Body of pancreas (tissue), 4 donors: ENCODE measurements at regions not wholly inside any gene's neighbourhood (a gene's known extent, or its start where the extent isn't known, plus 50 kb on each side); places are given as distances from the start of the nearest gene placed in this dataset.

Experiments
- ATAC-seq: fragments of 150-250 bp; one replicate; pipeline ENCODE4 v1.9.1; 2016
- DNase-seq, 4 donors: peaks; one replicate each; pipeline ENCODE4 v3.0.0-alpha.2; 2019
- H3K27ac ChIP-seq, 4 donors: fragments of 200-600 bp; sonication (generic); 1 replicate in 3 of 4; 2 replicates in 1 of 4; pipeline versions ENCODE4 v1.5.1 to v1.6.1; 2016 to 2019; ENCODE audit warnings: mild to moderate bottlenecking in 1 of 4, mixed read lengths in 1 of 4, moderate library complexity in 1 of 4
- H3K27me3 ChIP-seq, 2 donors: fragments of 200-600 bp; sonication (generic); one replicate each; pipeline ENCODE4 v1.6.0; 2016; ENCODE audit warnings: mild to moderate bottlenecking in 1 of 2
- H3K36me3 ChIP-seq, 2 donors: fragments of 200-600 bp; sonication (generic); replicated peaks in 1 of 2; 2 replicates each; pipeline ENCODE4 v1.5.1; 2016; ENCODE audit warnings: low read depth in 2 of 2; ENCODE audit not compliant: insufficient read depth in 1 of 2
- H3K4me1 ChIP-seq: fragments of 200-600 bp; sonication (generic); one replicate; pipeline ENCODE4 v1.6.0; 2016
- H3K4me3 ChIP-seq, 2 donors: fragments of 200-600 bp; sonication (generic); 1 replicate in 1 of 2; 2 replicates in 1 of 2; pipeline ENCODE4 v1.5.1; 2016 to 2019
- H3K9me3 ChIP-seq, 3 donors: fragments of 200-600 bp; sonication (generic); 1 replicate in 2 of 3; 2 replicates in 1 of 3; pipeline ENCODE4 v1.5.1; 2016
- CTCF ChIP-seq, 7 experiments: fragments of 450-650 bp in 4 of 7; fragments of 200-600 bp in 3 of 7; sonication (generic) in 3 of 7; IDR thresholded peaks; one replicate each; pipeline ENCODE4 v1.5.1; 2016 to 2019; ENCODE audit warnings: antibody characterized with exemption in 7 of 7
- POLR2A ChIP-seq, 3 donors: fragments of 450-650 bp; IDR thresholded peaks; one replicate each; pipeline ENCODE4 v1.6.1; 2016; ENCODE audit warnings: antibody characterized with exemption in 3 of 3, mild to moderate bottlenecking in 2 of 3
- WGBS, 2 donors: methylation state at CpG; one replicate each; pipeline ENCODE4 v1.1.5; 2017; 5-methylcytosine and 5-hydroxymethylcytosine counted together
- intact Hi-C: fragments of 100-400 bp; cut with DNase I; formaldehyde crosslinking; loops from one replicate; pipeline ENCODE4 v1.15.1; 2023

DNA sequence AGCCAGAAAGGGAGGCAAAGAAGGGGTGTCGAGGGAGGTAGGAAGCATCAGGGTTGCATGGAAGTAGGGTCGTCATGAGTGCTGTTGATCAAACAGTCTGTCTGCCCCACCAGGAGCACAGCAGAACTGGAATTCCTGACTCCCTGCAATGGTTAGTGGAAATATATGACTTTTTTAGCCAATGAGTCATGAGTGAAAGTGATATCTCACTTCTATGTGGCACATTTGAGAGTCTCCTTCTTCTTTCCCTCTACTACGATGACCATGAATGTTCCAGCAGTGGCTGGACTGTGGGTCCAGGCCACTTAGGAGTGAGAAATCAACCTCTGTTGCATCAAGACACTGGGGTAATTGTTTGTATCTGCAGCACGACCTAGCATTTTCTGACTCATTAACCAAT, 199.5 kb downstream of the TTC32 start:
- H3K36me3 ChIP-seq = no peaks in the 10 kb centered on the region
- no peaks in the 10 kb centered on the region for H3K4me1 ChIP-seq
- WGBS, 2 donors = 38 to 60% methylated on average over 4 of the region's 4 CpGs
- intact Hi-C loops = no loop called here
- TF ChIP-seq CTCF (IDR thresholded peaks at IDR 0.05) (no peak), POLR2A (IDR thresholded peaks at IDR 0.05) (no peak)
- H3K4me3 ChIP-seq = no peak overlapping the region
- no peaks in the 10 kb centered on the region for H3K9me3 ChIP-seq
- ATAC-seq = no peak
- no peak overlapping the region for H3K27ac ChIP-seq
- H3K27me3 ChIP-seq = no peaks in the 10 kb centered on the region
- no peak for DNase-seq

GRCh38 chr2:19700861-19701585, 200.8 kb downstream of the TTC32 start:
- ATAC-seq (no peak), DNase-seq (no peak)
- H3K9me3 ChIP-seq = no peaks in the 10 kb centered on the region
- H3K27me3 ChIP-seq = no peaks in the 10 kb centered on the region
- TF ChIP-seq CTCF (IDR thresholded peaks at IDR 0.05) (no peak), POLR2A (IDR thresholded peaks at IDR 0.05) (no peak)
- no peaks in the 10 kb centered on the region for H3K36me3 ChIP-seq
- intact Hi-C loops = no loop called here
- H3K4me1 ChIP-seq = no peaks in the 10 kb centered on the region
- WGBS, 2 donors = 77 to 80% methylated on average over 9 to 10 of the region's 10 CpGs
- no peak overlapping the region for H3K4me3 ChIP-seq
- H3K27ac ChIP-seq = no peak overlapping the region

GRCh38 chr2:19697131-19697530, 204.7 kb downstream of the TTC32 start:
- Histone ChIP-seq H3K27ac (no peak overlapping the region), H3K27me3 (no peaks in the 10 kb centered on the region), H3K4me3 (no peak overlapping the region), H3K36me3 (no peaks in the 10 kb centered on the region), H3K4me1 (no peaks in the 10 kb centered on the region), H3K9me3 (no peaks in the 10 kb centered on the region)
- TF ChIP-seq POLR2A (IDR thresholded peaks at IDR 0.05) (no peak), CTCF (IDR thresholded peaks at IDR 0.05) (no peak)
- 57 to 70% methylated on average over 2 of the region's 2 CpGs for WGBS, 2 donors
- ATAC-seq (no peak), DNase-seq (no peak)
- intact Hi-C loops = no loop called here

- DNase-seq (no peak), ATAC-seq (no peak)
- no peaks in the 10 kb centered on the region for H3K27me3 ChIP-seq
- no peak for TF ChIP-seq POLR2A (IDR thresholded peaks at IDR 0.05)
- no peak for TF ChIP-seq CTCF (IDR thresholded peaks at IDR 0.05)
- intact Hi-C loops = no loop called here
- WGBS, 2 donors = 52 to 54% methylated on average over 4 of the region's 4 CpGs
- no peaks in the 10 kb centered on the region for H3K4me1 ChIP-seq
- H3K36me3 ChIP-seq = no peaks in the 10 kb centered on the region
- no peak overlapping the region for H3K4me3 ChIP-seq
- no peak overlapping the region for H3K27ac ChIP-seq
- no peaks in the 10 kb centered on the region for H3K9me3 ChIP-seq
Measured at GRCh38 chr2:19695706-19696105, 206.1 kb downstream of the TTC32 start.

- Histone ChIP-seq H3K36me3 (no peaks in the 10 kb centered on the region), H3K9me3 (no peaks in the 10 kb centered on the region), H3K27ac (no peak overlapping the region), H3K27me3 (no peaks in the 10 kb centered on the region), H3K4me1 (no peaks in the 10 kb centered on the region), H3K4me3 (no peak overlapping the region)
- 53 to 77% methylated on average over 1 of the region's 1 CpG for WGBS, 2 donors
- intact Hi-C loops = no loop called here
- TF ChIP-seq POLR2A (IDR thresholded peaks at IDR 0.05) (no peak), CTCF (IDR thresholded peaks at IDR 0.05) (no peak)
- no peak for ATAC-seq
- no peak for DNase-seq
Measured at GRCh38 chr2:19691892-19692291, 209.9 kb downstream of the TTC32 start.
